ENCODE measurements at regions not wholly inside any gene's neighbourhood (a gene's known extent, or its start where the extent isn't known, plus 50 kb on each side); places are given as distances from the start of the nearest gene placed in this dataset.
"Not testable (repeated sequence)": the region's sequence is repeated elsewhere in the genome, so short reads cannot be mapped to it uniquely, and the experiment has no call there.

DNA sequence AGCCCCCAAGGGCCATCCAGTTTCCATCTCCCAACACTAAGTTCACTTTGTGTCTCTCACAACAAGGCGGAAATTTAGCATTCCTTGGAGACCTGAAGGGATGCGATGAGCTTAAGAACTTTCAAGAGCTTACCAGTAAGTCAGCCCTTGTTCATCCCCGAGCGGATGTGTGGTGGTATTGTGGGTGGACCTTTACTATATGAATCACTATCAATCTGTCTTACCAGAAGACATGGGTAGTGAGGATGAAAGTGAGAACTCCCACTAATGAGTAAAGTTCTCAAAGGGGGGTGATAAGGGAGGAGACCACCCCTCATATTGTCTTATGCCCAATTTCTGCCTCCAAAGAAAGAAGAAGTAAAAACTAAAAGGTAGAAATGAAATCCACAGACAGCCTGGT lies 329.6 kb upstream of the NCKAP5 start:
- H3K27me3 ChIP-seq (ENCODE audit: control insufficient read depth in 2 of 2, insufficient read depth in 1 of 2, low read length in 1 of 2); DNase-seq (ENCODE audit: low read depth in 6 of 9, low spot score in 9 of 9); H3K27ac ChIP-seq (ENCODE audit: low read depth in 1 of 2, low read length in 1 of 2); H3K4me1 ChIP-seq (ENCODE audit: control insufficient read depth in 2 of 2, insufficient read depth in 2 of 2, low read length in 2 of 2); H3K36me3 ChIP-seq (ENCODE audit: control insufficient read depth in 2 of 2, insufficient read depth in 2 of 2, low read length in 1 of 2); H3K9me3 ChIP-seq (ENCODE audit: control insufficient read depth in 2 of 2, insufficient read depth in 1 of 2, low read length in 1 of 2); H3K4me3 ChIP-seq (ENCODE audit: low read length in 2 of 2): not testable (repeated sequence)
- WGBS = 74% methylated on average over 4 of the region's 4 CpGs

DNA sequence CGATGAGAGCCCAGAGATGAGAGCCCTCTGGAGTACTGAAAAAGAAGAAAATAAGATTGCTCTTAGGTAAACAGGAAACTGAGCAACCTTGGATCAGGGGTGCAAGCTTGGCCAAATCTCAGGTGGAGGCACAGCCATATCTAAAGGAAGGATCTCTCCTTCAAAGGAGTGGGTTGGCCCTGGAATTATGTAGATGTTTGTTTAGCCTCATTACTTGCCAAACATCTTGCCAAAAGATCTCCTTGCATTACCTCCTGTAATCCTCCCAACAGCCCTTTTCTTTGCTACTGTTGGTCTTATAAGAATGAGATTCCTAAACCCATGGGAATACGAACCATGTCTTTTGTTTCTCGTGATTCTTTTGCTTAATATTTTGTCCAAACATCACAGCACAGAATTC lies 332.6 kb upstream of the NCKAP5 start:
- H3K4me1 ChIP-seq (ENCODE audit: control insufficient read depth in 2 of 2, insufficient read depth in 2 of 2, low read length in 2 of 2) = no peaks in the 10 kb centered on the region
- 86% methylated on average over 3 of the region's 3 CpGs for WGBS
- H3K27ac ChIP-seq (ENCODE audit: low read depth in 1 of 2, low read length in 1 of 2) = no peak overlapping the region
- H3K27me3 ChIP-seq (ENCODE audit: control insufficient read depth in 2 of 2, insufficient read depth in 1 of 2, low read length in 1 of 2) = no peaks in the 10 kb centered on the region
- H3K36me3 ChIP-seq (ENCODE audit: control insufficient read depth in 2 of 2, insufficient read depth in 2 of 2, low read length in 1 of 2) = no peaks in the 10 kb centered on the region
- no peaks in the 10 kb centered on the region for H3K9me3 ChIP-seq (ENCODE audit: control insufficient read depth in 2 of 2, insufficient read depth in 1 of 2, low read length in 1 of 2)
- no peak overlapping the region for H3K4me3 ChIP-seq (ENCODE audit: low read length in 2 of 2)
- no peak for DNase-seq (ENCODE audit: low read depth in 6 of 9, low spot score in 9 of 9)

DNA sequence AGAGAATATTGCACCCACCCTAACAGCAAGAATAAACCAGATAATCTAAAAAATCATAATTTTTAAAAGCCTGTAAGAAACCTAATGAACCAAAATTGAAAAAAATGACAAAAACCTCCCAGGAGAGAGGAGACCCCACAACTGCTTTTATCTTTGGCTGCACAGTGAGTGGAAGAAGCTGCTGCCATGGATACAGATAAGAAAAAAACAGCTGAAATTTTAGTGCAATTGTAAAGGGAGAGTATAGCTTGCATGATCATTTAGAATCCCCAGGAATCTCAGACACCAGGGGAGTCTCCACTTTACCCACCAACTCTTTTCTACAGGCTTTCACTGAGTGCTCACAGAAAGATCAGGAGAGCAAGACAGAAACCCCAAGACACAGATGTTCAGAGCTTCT lies 338.1 kb upstream of the NCKAP5 start:
- DNase-seq (ENCODE audit: low read depth in 6 of 9, low spot score in 9 of 9) = no peak
- no peaks in the 10 kb centered on the region for H3K27me3 ChIP-seq (ENCODE audit: control insufficient read depth in 2 of 2, insufficient read depth in 1 of 2, low read length in 1 of 2)
- no peaks in the 10 kb centered on the region for H3K36me3 ChIP-seq (ENCODE audit: control insufficient read depth in 2 of 2, insufficient read depth in 2 of 2, low read length in 1 of 2)
- H3K4me1 ChIP-seq (ENCODE audit: control insufficient read depth in 2 of 2, insufficient read depth in 2 of 2, low read length in 2 of 2) = no peaks in the 10 kb centered on the region
- H3K4me3 ChIP-seq (ENCODE audit: low read length in 2 of 2) = no peak overlapping the region
- no peak overlapping the region for H3K27ac ChIP-seq (ENCODE audit: low read depth in 1 of 2, low read length in 1 of 2)
- H3K9me3 ChIP-seq (ENCODE audit: control insufficient read depth in 2 of 2, insufficient read depth in 1 of 2, low read length in 1 of 2) = no peaks in the 10 kb centered on the region

DNA sequence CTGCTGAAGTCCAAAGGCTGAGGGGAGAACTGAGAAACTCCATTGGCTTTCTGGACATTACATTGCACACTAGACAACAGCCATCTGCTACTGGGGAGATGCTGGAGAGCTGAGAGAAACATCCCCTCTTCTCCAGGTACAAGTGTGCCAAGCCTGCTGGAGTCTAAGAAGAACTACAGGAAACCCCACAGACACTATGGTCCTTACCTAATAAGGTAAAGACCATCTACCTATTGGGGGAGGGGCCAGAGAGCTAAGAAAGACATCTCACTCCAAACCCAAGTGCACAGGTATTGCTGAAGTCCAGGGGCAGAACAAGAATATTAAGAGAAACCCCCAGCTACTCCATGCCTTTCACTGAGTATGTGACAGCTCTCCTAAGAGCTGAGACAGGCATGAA lies 338.7 kb upstream of the NCKAP5 start:
- Histone ChIP-seq H3K36me3 (ENCODE audit: control insufficient read depth in 2 of 2, insufficient read depth in 2 of 2, low read length in 1 of 2) (no peaks in the 10 kb centered on the region), H3K27ac (ENCODE audit: low read depth in 1 of 2, low read length in 1 of 2) (no peak overlapping the region), H3K9me3 (ENCODE audit: control insufficient read depth in 2 of 2, insufficient read depth in 1 of 2, low read length in 1 of 2) (no peaks in the 10 kb centered on the region), H3K4me1 (ENCODE audit: control insufficient read depth in 2 of 2, insufficient read depth in 2 of 2, low read length in 2 of 2) (no peaks in the 10 kb centered on the region), H3K4me3 (ENCODE audit: low read length in 2 of 2) (no peak overlapping the region), H3K27me3 (ENCODE audit: control insufficient read depth in 2 of 2, insufficient read depth in 1 of 2, low read length in 1 of 2) (no peaks in the 10 kb centered on the region)
- DNase-seq (ENCODE audit: low read depth in 6 of 9, low spot score in 9 of 9) = no peak

DNA sequence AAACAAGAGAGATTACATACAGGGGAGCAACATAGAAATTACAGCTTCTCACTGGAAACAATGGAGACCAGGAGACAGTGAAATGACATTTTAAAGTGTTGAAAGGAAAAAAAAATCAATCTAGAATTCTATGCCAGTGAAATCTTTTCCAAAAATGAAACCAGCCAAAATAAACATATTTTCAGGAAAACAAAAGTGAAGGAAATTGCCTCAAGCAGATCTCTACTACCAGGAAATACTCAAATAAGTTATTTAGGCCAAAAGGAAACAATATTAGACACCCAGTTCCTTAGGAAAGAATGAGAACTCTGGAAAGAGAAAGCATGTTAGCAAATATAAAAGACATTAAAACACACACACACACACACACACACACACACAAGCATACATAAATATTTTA lies 339.9 kb upstream of the NCKAP5 start:
- H3K9me3 ChIP-seq (ENCODE audit: control insufficient read depth in 2 of 2, insufficient read depth in 1 of 2, low read length in 1 of 2) = no peaks in the 10 kb centered on the region
- no peak overlapping the region for H3K27ac ChIP-seq (ENCODE audit: low read depth in 1 of 2, low read length in 1 of 2)
- H3K27me3 ChIP-seq (ENCODE audit: control insufficient read depth in 2 of 2, insufficient read depth in 1 of 2, low read length in 1 of 2) = no peaks in the 10 kb centered on the region
- no peak overlapping the region for H3K4me3 ChIP-seq (ENCODE audit: low read length in 2 of 2)
- H3K36me3 ChIP-seq (ENCODE audit: control insufficient read depth in 2 of 2, insufficient read depth in 2 of 2, low read length in 1 of 2) = no peaks in the 10 kb centered on the region
- DNase-seq (ENCODE audit: low read depth in 6 of 9, low spot score in 9 of 9) = no peak
- H3K4me1 ChIP-seq (ENCODE audit: control insufficient read depth in 2 of 2, insufficient read depth in 2 of 2, low read length in 2 of 2) = no peaks in the 10 kb centered on the region

DNA sequence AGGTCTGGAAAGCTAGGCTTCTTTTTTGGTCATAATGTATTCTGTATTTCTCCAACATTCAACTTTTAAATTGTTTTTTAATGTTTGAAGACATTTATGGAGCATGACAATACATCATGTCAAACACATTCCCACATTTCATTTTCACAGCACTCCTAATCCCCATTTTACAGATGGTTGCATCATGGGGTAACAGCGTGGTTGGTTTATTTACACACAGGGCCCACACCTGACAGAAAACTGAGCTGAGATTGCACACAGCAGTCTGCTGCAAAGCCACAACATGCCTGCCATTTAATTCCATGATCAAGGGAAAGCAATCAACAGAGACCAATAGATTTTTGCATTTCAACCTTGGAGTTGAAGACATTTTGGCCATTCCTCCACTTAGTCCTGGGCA lies 335.7 kb upstream of the MGAT5 start:
- WGBS = 95% methylated on average over 1 of the region's 1 CpG
- DNase-seq (ENCODE audit: low read depth in 6 of 9, low spot score in 9 of 9) = no peak
- Histone ChIP-seq H3K4me1 (ENCODE audit: control insufficient read depth in 2 of 2, insufficient read depth in 2 of 2, low read length in 2 of 2) (no peaks in the 10 kb centered on the region), H3K27me3 (ENCODE audit: control insufficient read depth in 2 of 2, insufficient read depth in 1 of 2, low read length in 1 of 2) (no peaks in the 10 kb centered on the region), H3K4me3 (ENCODE audit: low read length in 2 of 2) (no peak overlapping the region), H3K9me3 (ENCODE audit: control insufficient read depth in 2 of 2, insufficient read depth in 1 of 2, low read length in 1 of 2) (no peaks in the 10 kb centered on the region), H3K36me3 (ENCODE audit: control insufficient read depth in 2 of 2, insufficient read depth in 2 of 2, low read length in 1 of 2) (no peaks in the 10 kb centered on the region), H3K27ac (ENCODE audit: low read depth in 1 of 2, low read length in 1 of 2) (no peak overlapping the region)

DNA sequence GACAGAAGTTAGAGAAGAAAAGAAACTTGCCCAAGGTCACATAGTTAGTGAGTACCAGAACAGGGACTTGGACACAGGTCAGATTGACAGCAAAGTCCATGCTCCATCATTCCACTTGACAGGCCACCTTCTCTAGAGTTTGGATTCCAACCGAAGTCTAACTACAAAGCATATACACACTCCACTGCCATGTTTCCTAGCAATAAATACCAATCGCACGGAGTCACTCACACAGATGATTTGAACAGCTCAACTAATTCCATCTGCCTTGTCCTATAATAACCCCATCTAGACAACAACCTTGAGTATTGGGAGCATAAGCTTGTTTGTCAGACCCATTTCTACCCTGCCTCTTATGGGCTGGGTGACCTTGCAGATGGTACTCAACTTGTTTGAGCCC lies 334.6 kb upstream of the MGAT5 start:
- Histone ChIP-seq H3K9me3 (ENCODE audit: control insufficient read depth in 2 of 2, insufficient read depth in 1 of 2, low read length in 1 of 2) (no peaks in the 10 kb centered on the region), H3K36me3 (ENCODE audit: control insufficient read depth in 2 of 2, insufficient read depth in 2 of 2, low read length in 1 of 2) (no peaks in the 10 kb centered on the region), H3K4me3 (ENCODE audit: low read length in 2 of 2) (no peak overlapping the region), H3K27me3 (ENCODE audit: control insufficient read depth in 2 of 2, insufficient read depth in 1 of 2, low read length in 1 of 2) (no peaks in the 10 kb centered on the region), H3K27ac (ENCODE audit: low read depth in 1 of 2, low read length in 1 of 2) (no peak overlapping the region), H3K4me1 (ENCODE audit: control insufficient read depth in 2 of 2, insufficient read depth in 2 of 2, low read length in 2 of 2) (no peaks in the 10 kb centered on the region)
- no peak for DNase-seq (ENCODE audit: low read depth in 6 of 9, low spot score in 9 of 9)
- 63% methylated on average over 3 of the region's 3 CpGs for WGBS

DNA sequence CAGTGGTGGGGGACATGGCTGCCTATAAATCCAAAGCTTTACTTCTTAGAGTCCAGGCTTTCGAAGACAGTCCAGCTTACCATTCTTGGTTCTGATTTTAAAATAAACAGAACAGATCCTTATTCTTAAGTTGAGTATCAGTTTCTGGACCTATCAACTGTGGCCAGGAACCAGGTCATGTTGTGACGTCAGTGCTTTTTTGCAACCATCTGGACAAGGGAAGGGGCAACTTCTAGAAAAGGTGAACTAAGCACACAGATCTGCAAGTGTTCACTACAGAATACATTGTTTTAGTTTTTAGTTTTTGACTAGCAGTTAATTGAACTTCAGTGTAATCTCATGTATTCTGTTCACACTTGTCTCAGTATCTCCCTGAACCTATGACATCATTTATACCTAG lies 326.0 kb upstream of the MGAT5 start:
- no peak for DNase-seq (ENCODE audit: low read depth in 6 of 9, low spot score in 9 of 9)
- Histone ChIP-seq H3K4me3 (ENCODE audit: low read length in 2 of 2) (no peak overlapping the region), H3K4me1 (ENCODE audit: control insufficient read depth in 2 of 2, insufficient read depth in 2 of 2, low read length in 2 of 2) (no peaks in the 10 kb centered on the region), H3K27me3 (ENCODE audit: control insufficient read depth in 2 of 2, insufficient read depth in 1 of 2, low read length in 1 of 2) (no peaks in the 10 kb centered on the region), H3K36me3 (ENCODE audit: control insufficient read depth in 2 of 2, insufficient read depth in 2 of 2, low read length in 1 of 2) (no peaks in the 10 kb centered on the region), H3K27ac (ENCODE audit: low read depth in 1 of 2, low read length in 1 of 2) (no peak overlapping the region), H3K9me3 (ENCODE audit: control insufficient read depth in 2 of 2, insufficient read depth in 1 of 2, low read length in 1 of 2) (no peaks in the 10 kb centered on the region)
- 95% methylated on average over 2 of the region's 2 CpGs for WGBS

DNA sequence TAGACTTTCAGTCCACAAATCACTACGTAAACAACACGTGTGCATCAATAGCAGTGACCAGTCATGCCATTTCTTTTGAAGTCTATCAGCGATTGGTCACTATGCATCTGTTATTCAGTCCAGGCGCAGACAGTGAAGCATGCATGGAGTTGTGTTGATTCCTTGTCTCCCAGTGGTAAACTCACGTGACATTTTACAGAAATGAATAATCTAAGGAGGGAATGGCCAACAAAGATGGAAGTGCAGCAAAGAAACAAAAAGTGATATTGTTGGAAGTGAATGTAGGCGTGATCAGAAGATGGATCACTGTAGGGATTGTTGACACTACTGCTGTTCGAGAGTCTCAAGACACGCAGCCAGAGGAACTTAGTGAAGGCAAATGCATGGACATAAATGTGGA lies 317.8 kb upstream of the MGAT5 start:
- H3K36me3 ChIP-seq (ENCODE audit: control insufficient read depth in 2 of 2, insufficient read depth in 2 of 2, low read length in 1 of 2) = no peaks in the 10 kb centered on the region
- no peaks in the 10 kb centered on the region for H3K4me1 ChIP-seq (ENCODE audit: control insufficient read depth in 2 of 2, insufficient read depth in 2 of 2, low read length in 2 of 2)
- DNase-seq (ENCODE audit: low read depth in 6 of 9, low spot score in 9 of 9) = no peak
- H3K4me3 ChIP-seq (ENCODE audit: low read length in 2 of 2) = no peak overlapping the region
- no peaks in the 10 kb centered on the region for H3K27me3 ChIP-seq (ENCODE audit: control insufficient read depth in 2 of 2, insufficient read depth in 1 of 2, low read length in 1 of 2)
- no peak overlapping the region for H3K27ac ChIP-seq (ENCODE audit: low read depth in 1 of 2, low read length in 1 of 2)
- H3K9me3 ChIP-seq (ENCODE audit: control insufficient read depth in 2 of 2, insufficient read depth in 1 of 2, low read length in 1 of 2) = no peaks in the 10 kb centered on the region
- 93% methylated on average over 8 of the region's 8 CpGs for WGBS

DNA sequence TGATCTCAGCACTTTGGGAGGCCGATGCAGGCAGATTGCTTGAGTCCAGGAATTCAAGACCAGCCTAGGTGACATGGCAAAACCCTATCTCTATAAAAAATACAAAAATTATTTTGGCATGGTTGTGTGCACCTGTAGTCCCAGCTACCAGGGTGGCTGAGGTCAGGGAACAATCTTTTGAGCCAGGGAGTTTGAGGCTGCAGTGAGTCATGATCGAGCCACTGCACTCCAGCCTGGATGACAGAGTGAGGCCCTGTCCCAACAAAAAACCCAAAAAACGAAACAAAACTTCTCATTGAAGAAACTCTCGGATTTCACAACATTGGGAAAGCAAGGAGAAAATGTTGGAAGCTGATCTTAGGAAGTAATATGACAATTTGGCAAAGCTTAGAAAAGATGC lies 317.3 kb upstream of the MGAT5 start:
- Histone ChIP-seq H3K4me1 (ENCODE audit: control insufficient read depth in 2 of 2, insufficient read depth in 2 of 2, low read length in 2 of 2) (no peaks in the 10 kb centered on the region), H3K4me3 (ENCODE audit: low read length in 2 of 2) (no peak overlapping the region), H3K27me3 (ENCODE audit: control insufficient read depth in 2 of 2, insufficient read depth in 1 of 2, low read length in 1 of 2) (no peaks in the 10 kb centered on the region), H3K27ac (ENCODE audit: low read depth in 1 of 2, low read length in 1 of 2) (no peak overlapping the region), H3K36me3 (ENCODE audit: control insufficient read depth in 2 of 2, insufficient read depth in 2 of 2, low read length in 1 of 2) (no peaks in the 10 kb centered on the region), H3K9me3 (ENCODE audit: control insufficient read depth in 2 of 2, insufficient read depth in 1 of 2, low read length in 1 of 2) (no peaks in the 10 kb centered on the region)
- WGBS = 82% methylated on average over 4 of the region's 4 CpGs
- DNase-seq (ENCODE audit: low read depth in 6 of 9, low spot score in 9 of 9) = no peak
